IMR-90 (cell line): ENCODE measurements at regions not wholly inside any gene's neighbourhood (a gene's known extent, or its start where the extent isn't known, plus 50 kb on each side); places are given as distances from the start of the nearest gene placed in this dataset.

Experiments used
- ATAC-seq: fragments of 200-7000 bp; cut with Tn5 transposase; 2 replicates; pipeline ENCODE4 v1.9.1; 2020; ENCODE audit warnings: low read depth, mild to moderate bottlenecking, moderate library complexity
- BruUV-seq: library from RNA; stranded (reverse); fragments of 400-500 nt; replicated peaks from 2 replicates; lab custom pipeline; 2021; lab: Mats Ljungman, UMichigan
- CTCF ChIA-PET: fragments of 300-600 bp; formaldehyde crosslinking; extraction: SDS; loops from one replicate; lab custom pipeline; 2021; ENCODE audit warnings: antibody characterized with exemption; lab: Yijun Ruan, JAX
- POLR2A ChIA-PET: fragments of 300-600 bp; sonication (Branson Sonifier 250); formaldehyde crosslinking; loops from one replicate; lab custom pipeline; 2022; ENCODE audit warnings: antibody characterized with exemption; ENCODE audit not compliant: unreplicated experiment; lab: Charles Lee
- DNase-seq: peaks from one replicate; pipeline ENCODE4 v3.0.0; 2013
- H2AFZ ChIP-seq: replicated peaks from 2 replicates; pipeline ENCODE3; 2013; ENCODE audit warnings: low read length, mild to moderate bottlenecking; ENCODE audit not compliant: poor library complexity
- H2AK5ac ChIP-seq: 2 replicates; pipeline ENCODE4 v1.6.1; 2013; ENCODE audit warnings: low read depth, low read length, inconsistent platforms
- H2AK9ac ChIP-seq: replicated peaks from 2 replicates; pipeline ENCODE3; 2013; ENCODE audit warnings: mild to moderate bottlenecking, low read depth, low read length, moderate library complexity; ENCODE audit not compliant: poor library complexity
- H2BK120ac ChIP-seq: 2 replicates; pipeline ENCODE4 v1.6.1; 2013; ENCODE audit warnings: low read depth, low read length, inconsistent platforms
- H2BK15ac ChIP-seq: 3 replicates; pipeline ENCODE4 v1.6.1; 2013; ENCODE audit warnings: low read depth, low read length, inconsistent platforms
- H2BK20ac ChIP-seq: 2 replicates; pipeline ENCODE4 v1.6.1; 2013; ENCODE audit warnings: low read depth, mild to moderate bottlenecking, inconsistent platforms, low read length, moderate library complexity
- H2BK5ac ChIP-seq: 2 replicates; pipeline ENCODE4 v1.6.1; 2013; ENCODE audit warnings: mild to moderate bottlenecking, low read depth, low read length, inconsistent platforms; ENCODE audit not compliant: poor library complexity, severe bottlenecking
- H3K14ac ChIP-seq: replicated peaks from 2 replicates; pipeline ENCODE4 v1.6.1; 2013; ENCODE audit warnings: low read depth, low read length, inconsistent platforms
- H3K18ac ChIP-seq: 2 replicates; pipeline ENCODE4 v1.6.1; 2013; ENCODE audit warnings: low read depth, low read length, control low read depth
- H3K23ac ChIP-seq: 2 replicates; pipeline ENCODE4 v1.6.1; 2013; ENCODE audit warnings: low read depth, low read length, inconsistent platforms
- H3K27ac ChIP-seq: 2 replicates; pipeline ENCODE4 v1.5.1; 2013; ENCODE audit warnings: mild to moderate bottlenecking, control low read depth, low read length; ENCODE audit not compliant: insufficient read depth
- H3K27me3 ChIP-seq: 2 replicates; pipeline ENCODE4 v1.6.1; 2013; ENCODE audit warnings: low read length; ENCODE audit not compliant: control insufficient read depth, insufficient read depth
- H3K36me3 ChIP-seq: 2 replicates; pipeline ENCODE4 v1.6.1; 2013; ENCODE audit warnings: low read length, mixed read lengths; ENCODE audit not compliant: control insufficient read depth, insufficient read depth
- H3K4ac ChIP-seq: 2 replicates; pipeline ENCODE4 v1.6.1; 2013; ENCODE audit warnings: low read depth, low read length, inconsistent platforms
- H3K4me1 ChIP-seq: 2 replicates; pipeline ENCODE4 v1.6.1; 2013; ENCODE audit warnings: low read length, mixed read lengths; ENCODE audit not compliant: control insufficient read depth, insufficient read depth
- H3K4me2 ChIP-seq: 2 replicates; pipeline ENCODE4 v1.6.1; 2013; ENCODE audit warnings: low read depth, mild to moderate bottlenecking, control low read depth, low read length, moderate library complexity
- H3K4me3 ChIP-seq: 2 replicates; pipeline ENCODE4 v1.5.1; 2013; ENCODE audit warnings: low read depth, mild to moderate bottlenecking, control low read depth, low read length, moderate library complexity; ENCODE audit not compliant: insufficient read depth
- H3K56ac ChIP-seq: 2 replicates; pipeline ENCODE4 v1.6.1; 2013; ENCODE audit warnings: low read length, inconsistent platforms; ENCODE audit not compliant: insufficient read depth; ENCODE audit errors: extremely low read depth
- H3K79me1 ChIP-seq, 2 experiments: 2 replicates each; pipeline ENCODE4 v1.6.1; 2013; ENCODE audit warnings: low read length in 2 of 2, inconsistent platforms in 1 of 2, low read depth in 1 of 2
- H3K9ac ChIP-seq: 2 replicates; pipeline ENCODE4 v1.6.1; 2013; ENCODE audit warnings: low read depth, low read length, control low read depth
- H3K9me1 ChIP-seq: 2 replicates; pipeline ENCODE4 v1.6.1; 2013; ENCODE audit warnings: low read length, inconsistent platforms; ENCODE audit not compliant: insufficient read depth
- H3K9me3 ChIP-seq: 2 replicates; pipeline ENCODE4 v1.6.1; 2013; ENCODE audit warnings: low read length; ENCODE audit not compliant: control insufficient read depth, insufficient read depth
- H4K20me1 ChIP-seq: 2 replicates; pipeline ENCODE4 v1.6.1; 2013; ENCODE audit warnings: low read length, inconsistent platforms; ENCODE audit not compliant: insufficient read depth
- H4K5ac ChIP-seq: 2 replicates; pipeline ENCODE4 v1.6.1; 2013; ENCODE audit warnings: mild to moderate bottlenecking, low read depth, low read length, control low read depth
- H4K8ac ChIP-seq, 2 experiments: 2 replicates each; pipeline ENCODE4 v1.6.1; 2013; ENCODE audit warnings: low read depth in 2 of 2, low read length in 2 of 2, control low read depth in 1 of 2, inconsistent platforms in 1 of 2
- H4K91ac ChIP-seq: 2 replicates; pipeline ENCODE4 v1.6.1; 2013; ENCODE audit warnings: low read depth, low read length, inconsistent platforms; ENCODE audit not compliant: insufficient read depth
- BHLHE40 ChIP-seq: fragments of 150-350 bp; IDR thresholded peaks from 2 replicates; pipeline ENCODE4 v1.6.1; 2016; ENCODE audit warnings: mild to moderate bottlenecking, low read depth, low read length
- CEBPB ChIP-seq: IDR thresholded peaks from 2 replicates; pipeline ENCODE4 v1.6.1; 2012; ENCODE audit warnings: low read depth, low read length, improper control_type of control experiment
- CHD1 ChIP-seq: IDR thresholded peaks from 2 replicates; pipeline ENCODE4 v1.6.1; 2012; ENCODE audit warnings: low read depth, low read length, improper control_type of control experiment
- CTCF ChIP-seq: conservative IDR thresholded peaks from 2 replicates; pipeline ENCODE4 v1.5.1; 2012; ENCODE audit warnings: mild to moderate bottlenecking, low read depth, low read length, improper control_type of control experiment
- ELK1 ChIP-seq: fragments of 150-350 bp; IDR thresholded peaks from 2 replicates; pipeline ENCODE4 v1.6.1; 2016; ENCODE audit warnings: low read depth, mild to moderate bottlenecking, low read length, moderate library complexity, borderline replicate concordance
- POLR2A ChIP-seq: IDR thresholded peaks from 2 replicates; pipeline ENCODE4 v1.6.1; 2012; ENCODE audit warnings: mild to moderate bottlenecking, low read depth, low read length
- RCOR1 ChIP-seq: IDR thresholded peaks from 2 replicates; pipeline ENCODE4 v1.6.1; 2012; ENCODE audit warnings: mild to moderate bottlenecking, low read length, improper control_type of control experiment; ENCODE audit not compliant: insufficient replicate concordance
- USF2 ChIP-seq: fragments of 150-350 bp; IDR thresholded peaks from 2 replicates; pipeline ENCODE4 v1.6.1; 2017; ENCODE audit warnings: mild to moderate bottlenecking, antibody characterized with exemption, low read length, low read depth
- WGBS, 2 experiments: methylation state at CpG; one replicate each; pipeline versions ENCODE4 v1.1.5 to v1.1.7; 2013; ENCODE audit warnings: missing lambda C conversion rate in 2 of 2; ENCODE audit not compliant: insufficient read length in 1 of 2; ENCODE audit errors: extremely low coverage in 2 of 2; 5-methylcytosine and 5-hydroxymethylcytosine counted together
- dilution Hi-C: fragments of 300-500 bp; cut with HindIII; formaldehyde crosslinking; loops from one replicate; pipeline ENCODE4 v1.14.3; 2018; ENCODE audit warnings: low sequenced_read_pairs; ENCODE audit not compliant: unreplicated experiment
- in situ Hi-C: fragments of 300-500 bp; cut with MboI; formaldehyde crosslinking; loops from 3 replicates; pipeline ENCODE4 v1.14.3; 2019; ENCODE audit warnings: low sequenced_read_pairs, inconsistent platforms, mixed read lengths
- intact Hi-C: fragments of 100-400 bp; cut with micrococcal nuclease; formaldehyde crosslinking; loops from 2 replicates; pipeline ENCODE4 v1.10.0; 2022

- Histone ChIP-seq H3K18ac (no peak overlapping the region), H3K4me3 (no peak overlapping the region), H3K14ac (no peak overlapping the region), H3K79me1 (no peaks in the 10 kb centered on the region), H3K4me2 (no peak overlapping the region), H3K9me1 (no peaks in the 10 kb centered on the region), H3K4me1 (no peaks in the 10 kb centered on the region), H4K91ac (no peak overlapping the region), H3K4ac (no peak overlapping the region), H3K36me3 (no peaks in the 10 kb centered on the region), H4K5ac (no peak overlapping the region), H2AK9ac (no peak overlapping the region), H4K20me1 (no peaks in the 10 kb centered on the region), H2BK5ac (no peak overlapping the region), H4K8ac (no peak overlapping the region), H2AFZ (no peak overlapping the region), H2BK120ac (no peak overlapping the region), H3K56ac (no peak overlapping the region), H2AK5ac (no peak overlapping the region), H3K9me3 (peaks cover 10% of the 10 kb centered on the region), H2BK20ac (no peak overlapping the region), H3K27ac (no peak overlapping the region), H2BK15ac (no peak overlapping the region), H3K9ac (no peak overlapping the region), H3K27me3 (no peaks in the 10 kb centered on the region), H3K23ac (no peak overlapping the region)
- in situ Hi-C loops: no loop called here
- ATAC-seq: no peak
- CTCF ChIA-PET: no interaction called here
- BruUV-seq: no TSS peak
- DNase-seq: no peak
- dilution Hi-C loops: no loop called here
- intact Hi-C loops: no loop called here
- no peak for TF ChIP-seq RCOR1
- no peak for TF ChIP-seq CHD1
- TF ChIP-seq ELK1: no peak
- TF ChIP-seq BHLHE40: no peak
- no peak for TF ChIP-seq USF2
- no peak for TF ChIP-seq CEBPB
- no peak for TF ChIP-seq POLR2A
- TF ChIP-seq CTCF: no peak
- 20% methylated on average over 2 of the region's 14 CpGs; no CpG with 5 or more reads in 1 of the 2 experiments for WGBS, 2 experiments
- POLR2A ChIA-PET: no interaction called here
These were observed 247.9 kb upstream of the ONECUT1 start for GRCh38 chr15:53037904-53038654.
